H1 (cell line): ENCODE measurements at regions not wholly inside any gene's neighbourhood (a gene's known extent, or its start where the extent isn't known, plus 50 kb on each side); places are given as distances from the start of the nearest gene placed in this dataset.

Experiments used
- CBX5 ChIP-seq: fragments of 300-800, 300-1000 bp; sonication (generic); IDR thresholded peaks from 2 replicates; pipeline ENCODE4 v1.7.1; 2016; ENCODE audit warnings: antibody characterized with exemption, low read length, low read depth
- HDAC6 ChIP-seq: IDR thresholded peaks from one replicate; pipeline ENCODE4 v1.7.1; 2012; ENCODE audit warnings: low read depth, mild to moderate bottlenecking, inconsistent platforms, low read length, moderate library complexity
- PHF8 ChIP-seq: fragments of 200-600 bp; sonication (generic); conservative IDR thresholded peaks from 2 replicates; pipeline ENCODE4 v1.7.1; 2012; ENCODE audit warnings: low read depth, mild to moderate bottlenecking, inconsistent platforms, low read length, moderate library complexity
- RBBP5 ChIP-seq: IDR thresholded peaks from 2 replicates; pipeline ENCODE4 v1.7.1; 2012; ENCODE audit warnings: low read depth, mild to moderate bottlenecking, inconsistent platforms, low read length, moderate library complexity, borderline replicate concordance
- RNF2 ChIP-seq: fragments of 200-900, 300-1000 bp; sonication (generic); IDR thresholded peaks from 2 replicates; pipeline ENCODE4 v1.7.1; 2016; ENCODE audit warnings: borderline replicate concordance, low read depth, mild to moderate bottlenecking, antibody characterized with exemption, low read length; ENCODE audit not compliant: poor library complexity, severe bottlenecking; ENCODE audit errors: missing control alignments
- TCF12 ChIP-seq: IDR thresholded peaks from 2 replicates; pipeline ENCODE4 v1.6.1; 2011; ENCODE audit warnings: low read depth, mild to moderate bottlenecking, low read length
- TEAD4 ChIP-seq: IDR thresholded peaks from 2 replicates; pipeline ENCODE4 v1.6.1; 2012; ENCODE audit warnings: low read depth, low read length, inconsistent platforms, mixed read lengths
- YY1 ChIP-seq: IDR thresholded peaks from 2 replicates; pipeline ENCODE4 v1.6.1; 2011; ENCODE audit warnings: low read depth, mild to moderate bottlenecking, low read length
- TF ChIP-seq, protein P1 (sequence below): IDR thresholded peaks from 2 replicates; pipeline ENCODE4 v1.6.1; 2012; ENCODE audit warnings: inconsistent platforms

GRCh38 chr1:34532113-34532512, 222.7 kb upstream of the GJB5 start (continued):
- no peak for TF ChIP-seq PHF8
- no peak for TF ChIP-seq YY1
- no peak for TF ChIP-seq CBX5
- TF ChIP-seq TCF12, result no peak
- no peak for TF ChIP-seq TEAD4
- no peak for TF ChIP-seq RNF2
- TF ChIP-seq RBBP5, result no peak
- no peak for TF ChIP-seq HDAC6
- TF ChIP-seq, protein P1, sequence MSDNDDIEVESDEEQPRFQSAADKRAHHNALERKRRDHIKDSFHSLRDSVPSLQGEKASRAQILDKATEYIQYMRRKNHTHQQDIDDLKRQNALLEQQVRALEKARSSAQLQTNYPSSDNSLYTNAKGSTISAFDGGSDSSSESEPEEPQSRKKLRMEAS, result no peak
